ENCODE measurements at regions not wholly inside any gene's neighbourhood (a gene's known extent, or its start where the extent isn't known, plus 50 kb on each side); places are given as distances from the start of the nearest gene placed in this dataset.
"Not testable (repeated sequence)": the region's sequence is repeated elsewhere in the genome, so short reads cannot be mapped to it uniquely, and the experiment has no call there.

- ATAC-seq = no peak
- DNase-seq = no peak
These were observed 72.0 kb upstream of the DHRSX start for GRCh38 chrX:2572740-2573139.

- DNase-seq (no peak), ATAC-seq (no peak)
These were observed 67.3 kb upstream of the DHRSX start for GRCh38 chrX:2568125-2568524.

GRCh38 chrX:2566055-2566454, 65.3 kb upstream of the DHRSX start:
- DNase-seq (no peak), ATAC-seq (no peak)

- DNase-seq (no peak), ATAC-seq (no peak)
These were observed 60.7 kb upstream of the DHRSX start for GRCh38 chrX:2561456-2561855.

GRCh38 chrX:2559124-2559523, 58.3 kb upstream of the DHRSX start:
- ATAC-seq = no peak
- no peak for DNase-seq

- DNase-seq (no peak), ATAC-seq (no peak)
These were observed 54.1 kb upstream of the DHRSX start for GRCh38 chrX:2554891-2555290.

GRCh38 chrX:2554066-2554465, 53.3 kb upstream of the DHRSX start:
- not testable (repeated sequence) for ATAC-seq, DNase-seq

GRCh38 chrX:2552621-2553201, 51.9 kb upstream of the DHRSX start:
- DNase-seq (no peak), ATAC-seq (no peak)

- DNase-seq (no peak), ATAC-seq (no peak)
These were observed 49.7 kb upstream of the DHRSX start for GRCh38 chrX:2550328-2551020.
